H9 (cell line): ENCODE measurements at regions not wholly inside any gene's neighbourhood (a gene's known extent, or its start where the extent isn't known, plus 50 kb on each side); places are given as distances from the start of the nearest gene placed in this dataset.

Source experiments
- DNase-seq: peaks from one replicate; pipeline ENCODE4 v3.0.0-alpha.2; 2017
- H2AFZ ChIP-seq: one replicate; pipeline ENCODE4 v1.6.1; 2013; ENCODE audit warnings: mild to moderate bottlenecking, low read length, control low read depth, moderate library complexity
- H2AK5ac ChIP-seq: 2 replicates; pipeline ENCODE4 v1.6.1; 2013; ENCODE audit warnings: low read length, control low read depth, mixed read lengths; ENCODE audit not compliant: insufficient read length
- H2BK120ac ChIP-seq: one replicate; pipeline ENCODE4 v1.6.1; 2013; ENCODE audit warnings: low read depth, mild to moderate bottlenecking, low read length, control low read depth, inconsistent platforms; ENCODE audit not compliant: poor library complexity, severe bottlenecking
- H2BK12ac ChIP-seq: 2 replicates; pipeline ENCODE4 v1.6.1; 2013; ENCODE audit warnings: low read length, control low read depth, mixed read lengths, low read depth; ENCODE audit not compliant: insufficient read length
- H2BK15ac ChIP-seq: 2 replicates; pipeline ENCODE4 v1.6.1; 2013; ENCODE audit warnings: low read depth, low read length, control low read depth
- H2BK20ac ChIP-seq: one replicate; pipeline ENCODE4 v1.6.1; 2013; ENCODE audit warnings: low read depth, mild to moderate bottlenecking, low read length, control low read depth, inconsistent platforms; ENCODE audit not compliant: poor library complexity, severe bottlenecking
- H2BK5ac ChIP-seq: 2 replicates; pipeline ENCODE4 v1.6.1; 2013; ENCODE audit warnings: low read length, control low read depth, mixed read lengths; ENCODE audit not compliant: insufficient read length
- H3K14ac ChIP-seq: 2 replicates; pipeline ENCODE4 v1.6.1; 2013; ENCODE audit warnings: low read length, control low read depth; ENCODE audit not compliant: insufficient read depth
- H3K18ac ChIP-seq: 2 replicates; pipeline ENCODE4 v1.6.1; 2013; ENCODE audit warnings: low read depth, mild to moderate bottlenecking, mixed read lengths, low read length, control low read depth; ENCODE audit not compliant: insufficient read length
- H3K23ac ChIP-seq: 2 replicates; pipeline ENCODE4 v1.6.1; 2013; ENCODE audit warnings: low read length, control low read depth, mixed read lengths, low read depth; ENCODE audit not compliant: insufficient read length
- H3K23me2 ChIP-seq: 2 replicates; pipeline ENCODE4 v1.6.1; 2013; ENCODE audit warnings: low read depth, mild to moderate bottlenecking, mixed read lengths, low read length, control low read depth; ENCODE audit not compliant: insufficient read length, poor library complexity, severe bottlenecking
- H3K27ac ChIP-seq: 2 replicates; pipeline ENCODE4 v1.5.1; 2013; ENCODE audit warnings: low read length, control low read depth, mixed read lengths, low read depth; ENCODE audit not compliant: insufficient read length
- H3K27me3 ChIP-seq: 2 replicates; pipeline ENCODE4 v1.6.1; 2013; ENCODE audit warnings: low read length, control low read depth, inconsistent platforms; ENCODE audit not compliant: insufficient read depth
- H3K4ac ChIP-seq: 2 replicates; pipeline ENCODE4 v1.6.1; 2013; ENCODE audit warnings: low read depth, mild to moderate bottlenecking, control low read depth, inconsistent platforms, low read length, moderate library complexity
- H3K4me1 ChIP-seq: 2 replicates; pipeline ENCODE4 v1.6.1; 2013; ENCODE audit warnings: low read length, control low read depth, inconsistent platforms; ENCODE audit not compliant: insufficient read depth
- H3K4me2 ChIP-seq: 2 replicates; pipeline ENCODE4 v1.6.1; 2013; ENCODE audit warnings: low read length, control low read depth, mixed read lengths; ENCODE audit not compliant: insufficient read length, insufficient read depth
- H3K56ac ChIP-seq: 2 replicates; pipeline ENCODE4 v1.6.1; 2013; ENCODE audit warnings: low read depth, mild to moderate bottlenecking, mixed read lengths, low read length, control low read depth; ENCODE audit not compliant: insufficient read length
- H3K79me1 ChIP-seq: 2 replicates; pipeline ENCODE4 v1.6.1; 2013; ENCODE audit warnings: low read depth, mild to moderate bottlenecking, moderate library complexity, low read length, control low read depth, inconsistent platforms; ENCODE audit not compliant: insufficient read depth, poor library complexity, severe bottlenecking
- H3K79me2 ChIP-seq: 2 replicates; pipeline ENCODE4 v1.6.1; 2013; ENCODE audit warnings: low read length, control low read depth, inconsistent platforms; ENCODE audit not compliant: insufficient read depth
- H3K9ac ChIP-seq: 2 replicates; pipeline ENCODE4 v1.6.1; 2013; ENCODE audit warnings: low read length, control low read depth, mixed read lengths; ENCODE audit not compliant: insufficient read length; ENCODE audit errors: extremely low read depth
- H3K9me3 ChIP-seq: one replicate; pipeline ENCODE4 v1.6.1; 2013; ENCODE audit warnings: low read depth, low read length, inconsistent platforms; ENCODE audit not compliant: control insufficient read depth
- H3T11ph ChIP-seq: one replicate; pipeline ENCODE4 v1.6.1; 2013; ENCODE audit warnings: mild to moderate bottlenecking, low read length, control low read depth, inconsistent platforms
- H4K20me1 ChIP-seq: one replicate; pipeline ENCODE4 v1.6.1; 2013; ENCODE audit not compliant: control insufficient read depth, insufficient read length, insufficient read depth
- H4K5ac ChIP-seq: 2 replicates; pipeline ENCODE4 v1.6.1; 2013; ENCODE audit warnings: low read depth, mild to moderate bottlenecking, mixed read lengths, low read length, control low read depth; ENCODE audit not compliant: insufficient read length
- H4K8ac ChIP-seq: replicated peaks from 2 replicates; pipeline ENCODE4 v1.6.1; 2013; ENCODE audit warnings: low read length, control low read depth, mixed read lengths, low read depth; ENCODE audit not compliant: insufficient read length
- H4K91ac ChIP-seq: 2 replicates; pipeline ENCODE4 v1.6.1; 2013; ENCODE audit warnings: low read depth, mild to moderate bottlenecking, moderate library complexity, mixed read lengths, low read length, control low read depth; ENCODE audit not compliant: insufficient read length
- H3K27ac Mint-ChIP-seq, 3 experiments: 2 replicates in 2 of 3; 3 replicates in 1 of 3; pipeline ENCODE4 v1.8.0; 2020 to 2021; ENCODE audit warnings: mixed read lengths in 3 of 3, mild to moderate bottlenecking in 1 of 3, moderate library complexity in 1 of 3
- H3K27me3 Mint-ChIP-seq: 2 replicates; pipeline ENCODE4 v1.8.0; 2021; ENCODE audit warnings: low read depth, mild to moderate bottlenecking, moderate library complexity, mixed read lengths
- H3K36me3 Mint-ChIP-seq, 3 experiments: 2 replicates in 2 of 3; 3 replicates in 1 of 3; pipeline ENCODE4 v1.8.0; 2020 to 2021; ENCODE audit warnings: low read depth in 3 of 3, mixed read lengths in 3 of 3; ENCODE audit not compliant: insufficient read depth in 1 of 3
- H3K4me1 Mint-ChIP-seq, 2 experiments: 2 replicates each; pipeline ENCODE4 v1.8.0; 2020; ENCODE audit warnings: mixed read lengths in 2 of 2
- H3K4me3 Mint-ChIP-seq, 2 experiments: 2 replicates in 1 of 2; 3 replicates in 1 of 2; pipeline ENCODE4 v1.8.0; 2020 to 2021; ENCODE audit warnings: mild to moderate bottlenecking in 2 of 2, mixed read lengths in 2 of 2, moderate library complexity in 1 of 2
- H3K9me3 Mint-ChIP-seq, 2 experiments: 2 replicates in 1 of 2; 3 replicates in 1 of 2; pipeline ENCODE4 v1.8.0; 2020; ENCODE audit warnings: mild to moderate bottlenecking in 2 of 2, mixed read lengths in 2 of 2, moderate library complexity in 1 of 2
- CTCF ChIP-seq: fragments of 200-600 bp; sonication (generic); conservative IDR thresholded peaks from 3 replicates; pipeline ENCODE4 v1.8.0; 2021; ENCODE audit warnings: antibody characterized with exemption, mild to moderate bottlenecking
- WGBS: extraction: QIAGEN DNeasy Blood & Tissue Kit; methylation state at CpG from one replicate; pipeline ENCODE4 v1.1.7; 2013; ENCODE audit warnings: missing lambda C conversion rate, low lambda C conversion rate, mixed read lengths; ENCODE audit not compliant: insufficient read length; ENCODE audit errors: extremely low coverage; 5-methylcytosine and 5-hydroxymethylcytosine counted together

DNA sequence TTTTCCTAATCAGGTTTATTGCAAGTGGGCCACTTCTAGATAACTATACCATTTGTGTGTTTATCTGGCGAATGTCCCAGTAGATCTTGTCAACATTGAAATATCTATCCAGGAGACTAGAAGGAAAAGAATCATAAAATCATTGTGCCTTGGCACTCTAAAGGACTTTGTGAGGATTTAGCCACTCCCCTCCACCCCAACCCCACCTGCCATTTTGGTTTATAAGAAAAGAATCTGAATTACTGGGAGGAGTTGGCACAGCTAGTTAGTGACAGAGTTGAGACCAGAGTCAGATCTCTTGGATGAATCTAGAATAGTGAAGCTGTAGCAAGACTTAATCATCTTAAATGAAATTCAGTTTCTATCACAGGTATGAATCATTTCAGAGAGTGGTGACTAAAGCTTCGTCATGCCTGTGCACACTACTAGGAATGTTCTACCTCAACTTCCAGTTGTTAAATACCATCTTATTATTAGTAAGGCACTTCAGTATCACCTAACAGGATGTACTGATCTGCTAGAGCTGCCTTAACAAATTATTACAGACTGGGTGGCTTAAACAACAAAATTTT is 212.7 kb upstream of the SLC14A2 start:
- Histone ChIP-seq H2BK12ac (no peak overlapping the region), H2AFZ (no peak overlapping the region), H3K23me2 (no peaks in the 10 kb centered on the region), H2BK15ac (no peak overlapping the region), H3K27me3 (no peaks in the 10 kb centered on the region), H3K14ac (no peak overlapping the region), H2BK120ac (no peak overlapping the region), H3T11ph (no peak overlapping the region), H3K9ac (no peak overlapping the region), H3K79me2 (no peaks in the 10 kb centered on the region), H3K4me1 (no peaks in the 10 kb centered on the region), H4K91ac (no peak overlapping the region), H2AK5ac (no peak overlapping the region), H2BK20ac (no peak overlapping the region), H3K9me3 (no peaks in the 10 kb centered on the region), H3K23ac (no peak overlapping the region), H3K27ac (no peak overlapping the region), H4K20me1 (no peaks in the 10 kb centered on the region), H3K18ac (no peak overlapping the region), H3K4me2 (no peak overlapping the region), H4K8ac (no peak overlapping the region), H3K56ac (no peak overlapping the region), H3K4ac (no peak overlapping the region), H4K5ac (no peak overlapping the region), H3K79me1 (no peaks in the 10 kb centered on the region), H2BK5ac (no peak overlapping the region)
- H3K36me3 Mint-ChIP-seq, result no peaks in the 10 kb centered on the region; a peak in 1 of 7 replicates
- no peaks in the 10 kb centered on the region for H3K27me3 Mint-ChIP-seq
- H3K27ac Mint-ChIP-seq, result no peak overlapping the region
- H3K9me3 Mint-ChIP-seq, result peaks cover 0 to 5% of the 10 kb centered on the region in 2 experiments; a peak in 2 of 5 replicates
- H3K4me1 Mint-ChIP-seq, result no peaks in the 10 kb centered on the region
- DNase-seq, result no peak
- no peak overlapping the region for H3K4me3 Mint-ChIP-seq
- no CpG with 5 or more reads among the region's 2 CpGs for WGBS
- no peak for TF ChIP-seq CTCF
